Stimulated activated CD4-positive, alpha-beta T cell treated with anti-CD3 and anti-CD28 coated beads, Interleukin-15, amount 100 ng/mL, for 24 hours (primary cell): ENCODE measurements at regions not wholly inside any gene's neighbourhood (a gene's known extent, or its start where the extent isn't known, plus 50 kb on each side); places are given as distances from the start of the nearest gene placed in this dataset.
"Not testable (repeated sequence)": the region's sequence is repeated elsewhere in the genome, so short reads cannot be mapped to it uniquely, and the experiment has no call there.

Experiments used
- DNase-seq: peaks from one replicate; pipeline ENCODE4 v3.0.0-alpha.2; 2020

DNA sequence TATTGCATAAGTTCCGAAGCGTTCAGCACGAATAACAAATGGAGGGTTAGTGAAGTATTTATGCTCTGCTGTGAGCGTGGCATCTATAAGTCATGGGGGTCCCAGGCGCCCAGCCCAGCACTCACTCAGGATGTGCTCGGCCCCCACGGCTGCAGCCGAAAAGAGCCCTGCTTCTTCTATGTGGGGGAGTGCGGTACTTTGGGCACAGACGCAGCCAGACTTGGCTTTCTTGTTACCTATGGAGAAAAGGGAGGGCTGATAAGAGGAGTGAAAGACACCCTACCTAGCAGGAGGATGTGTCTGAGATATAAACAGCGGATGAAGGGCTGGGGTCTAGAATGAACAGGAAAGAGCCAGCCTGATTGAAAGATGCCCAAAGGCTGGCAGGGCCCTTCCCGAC, 51.4 kb downstream of the MRPL36 start:
- no peak for DNase-seq

GRCh38 chr5:1747803-1748085, 51.9 kb downstream of the MRPL36 start:
- no peak for DNase-seq

- no peak for DNase-seq
Measured at GRCh38 chr5:1747079-1747802, 52.4 kb downstream of the MRPL36 start.

DNA sequence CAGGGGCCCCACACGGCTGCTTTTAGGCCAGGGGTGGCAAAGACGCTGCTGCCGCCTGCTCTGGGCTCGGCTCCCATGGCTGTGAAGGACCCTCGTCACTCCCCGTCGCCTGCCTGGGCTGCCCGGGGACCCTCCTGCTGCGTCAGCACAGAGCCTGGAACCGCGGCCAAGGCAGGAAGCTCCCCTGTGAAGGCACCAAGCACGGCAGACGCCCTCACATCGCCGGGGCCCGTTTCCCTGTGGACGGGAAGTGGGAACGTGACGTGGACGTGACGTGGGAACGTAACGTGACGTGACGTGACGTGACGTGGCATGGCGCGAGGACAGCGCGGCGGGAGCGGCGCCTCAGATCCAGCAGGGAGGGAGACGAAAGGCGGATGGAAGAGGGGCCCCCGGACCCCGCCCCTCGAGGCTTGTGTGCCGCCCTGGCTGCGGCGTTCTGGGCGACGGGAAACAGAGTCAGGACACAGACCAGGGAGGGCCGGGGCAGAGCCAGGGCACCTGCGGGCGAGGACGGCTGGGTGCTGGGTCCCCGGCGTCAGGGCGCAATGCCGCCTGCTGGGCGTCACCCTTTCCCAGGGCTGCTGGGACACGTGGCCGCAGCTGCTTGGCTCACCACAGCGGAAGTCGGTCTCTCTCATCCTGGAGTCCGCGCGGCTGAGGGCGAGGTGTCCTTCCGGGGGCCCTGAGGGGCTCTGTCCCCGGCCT, 53.1 kb downstream of the MRPL36 start:
- DNase-seq: no peak

- DNase-seq: no peak
Measured at GRCh38 chr5:1745796-1746370, 53.8 kb downstream of the MRPL36 start.

DNA sequence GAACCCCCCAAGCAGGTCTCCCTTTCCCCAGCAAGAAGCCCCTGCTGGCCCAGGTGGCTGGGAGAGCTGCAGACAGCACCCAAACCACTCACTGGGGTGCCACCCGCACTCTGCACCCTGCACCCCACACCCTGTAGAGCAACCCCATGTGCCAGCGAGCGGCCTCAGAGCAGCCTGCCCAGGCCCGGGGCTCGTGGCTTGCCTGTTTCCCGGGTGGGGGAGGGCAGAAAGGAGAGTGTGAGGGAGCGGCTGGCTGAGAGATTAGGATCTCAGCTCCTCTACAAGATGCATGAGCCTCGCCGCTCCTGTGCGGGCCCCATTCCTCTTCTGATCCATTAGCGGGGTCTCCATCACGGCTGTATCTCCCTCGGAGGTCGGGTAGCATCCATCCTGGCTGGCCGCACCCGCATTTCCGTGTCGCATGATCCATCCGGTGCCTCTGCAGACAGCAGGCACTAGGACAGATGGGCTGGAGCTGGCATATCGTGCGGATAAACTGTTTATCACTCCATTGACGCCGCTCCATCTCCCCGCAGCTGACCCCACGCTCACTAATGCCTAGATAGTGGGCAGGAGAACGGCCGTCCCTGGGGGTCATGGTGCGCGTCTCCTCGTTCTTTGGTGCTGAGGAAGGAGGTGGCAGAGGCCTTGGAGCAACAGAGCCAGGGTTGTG, 54.4 kb downstream of the MRPL36 start:
- no peak for DNase-seq

DNA sequence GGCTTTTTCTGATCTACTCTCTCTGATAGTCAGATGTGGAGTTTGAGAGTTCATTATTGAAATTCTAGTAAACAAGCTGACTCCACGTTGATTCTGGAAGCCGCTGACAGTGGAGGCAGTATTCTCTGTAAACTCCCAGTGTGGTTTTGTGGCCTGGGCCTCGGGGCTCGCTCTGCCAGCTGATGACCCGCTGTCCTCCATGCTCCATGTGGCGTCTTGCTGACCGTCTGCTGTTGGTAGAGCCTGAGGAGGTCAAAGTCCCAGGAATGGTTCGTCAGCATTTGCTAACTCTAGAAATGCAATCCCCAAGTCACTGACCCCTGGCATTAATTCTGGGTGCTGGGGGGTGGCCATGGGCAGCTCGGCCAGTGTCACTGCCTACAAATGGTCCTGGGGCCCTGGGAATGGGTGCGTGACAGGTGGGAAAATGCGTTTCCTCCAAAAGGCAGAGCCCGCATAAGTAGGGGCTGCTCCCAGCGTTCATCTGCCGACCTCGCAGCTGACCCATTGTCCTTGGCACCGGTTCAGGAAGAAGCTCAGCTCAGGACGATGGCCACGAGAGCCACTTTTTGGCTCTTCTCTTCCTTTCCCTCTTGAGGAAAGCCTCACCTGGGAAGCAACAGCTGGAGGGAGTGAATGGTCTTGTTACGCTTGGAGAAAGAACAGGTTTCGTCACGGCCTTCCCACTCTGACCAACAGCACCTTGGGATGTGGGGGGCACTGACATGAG, 55.1 kb downstream of the MRPL36 start:
- DNase-seq: no peak

DNA sequence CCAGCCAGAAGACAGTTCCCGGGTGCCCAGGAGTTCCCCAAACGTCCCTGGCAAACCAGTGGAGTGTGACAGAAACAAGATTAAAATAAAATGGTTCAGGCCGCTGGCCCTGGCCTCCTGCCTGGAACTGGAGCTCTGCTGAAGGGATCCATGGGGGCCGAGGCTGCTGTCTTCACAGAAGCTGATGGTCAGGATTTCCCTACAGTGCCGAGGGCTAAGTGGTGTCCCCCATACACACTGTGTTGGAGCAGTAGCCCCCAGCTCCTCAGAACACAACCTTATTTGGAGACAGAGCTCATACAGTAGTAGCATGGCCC, 55.9 kb downstream of the MRPL36 start:
- no peak for DNase-seq

DNA sequence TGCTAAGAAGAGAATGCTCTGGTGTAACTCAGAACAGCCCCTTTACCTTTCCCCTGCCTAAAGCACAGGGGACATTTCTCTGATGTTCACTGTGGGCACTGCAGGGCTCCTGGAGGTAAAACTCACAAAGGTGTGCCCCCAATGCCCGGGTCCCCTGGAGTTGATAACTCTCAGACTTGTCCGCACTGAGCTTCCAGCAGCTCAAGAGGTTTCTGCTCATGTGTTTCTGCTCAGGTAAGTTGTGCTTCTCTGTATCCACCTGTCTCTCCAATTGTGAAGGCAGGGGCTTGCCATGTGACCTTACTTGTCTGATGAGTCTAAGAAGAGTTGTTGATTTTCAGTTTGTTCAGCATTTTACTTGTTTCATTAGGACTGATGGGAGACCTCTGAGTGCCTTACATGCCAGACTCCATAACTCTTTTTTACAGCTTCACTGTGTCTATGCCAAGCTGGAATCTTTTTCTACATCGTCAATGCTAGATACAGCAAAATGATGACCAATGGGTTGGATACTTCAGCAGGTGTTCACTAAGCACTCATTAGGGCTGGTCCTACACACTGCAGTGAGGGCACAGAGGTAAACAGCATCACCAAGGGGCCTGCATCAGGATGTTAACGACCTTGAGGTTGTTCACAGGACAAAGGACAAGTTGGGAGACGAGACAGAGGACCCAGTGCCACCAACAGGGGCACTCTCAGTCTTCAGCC, 56.4 kb downstream of the MRPL36 start:
- DNase-seq: no peak

GRCh38 chr5:1737790-1738405, 61.7 kb downstream of the MRPL36 start:
- DNase-seq: peak; percentile 57

DNA sequence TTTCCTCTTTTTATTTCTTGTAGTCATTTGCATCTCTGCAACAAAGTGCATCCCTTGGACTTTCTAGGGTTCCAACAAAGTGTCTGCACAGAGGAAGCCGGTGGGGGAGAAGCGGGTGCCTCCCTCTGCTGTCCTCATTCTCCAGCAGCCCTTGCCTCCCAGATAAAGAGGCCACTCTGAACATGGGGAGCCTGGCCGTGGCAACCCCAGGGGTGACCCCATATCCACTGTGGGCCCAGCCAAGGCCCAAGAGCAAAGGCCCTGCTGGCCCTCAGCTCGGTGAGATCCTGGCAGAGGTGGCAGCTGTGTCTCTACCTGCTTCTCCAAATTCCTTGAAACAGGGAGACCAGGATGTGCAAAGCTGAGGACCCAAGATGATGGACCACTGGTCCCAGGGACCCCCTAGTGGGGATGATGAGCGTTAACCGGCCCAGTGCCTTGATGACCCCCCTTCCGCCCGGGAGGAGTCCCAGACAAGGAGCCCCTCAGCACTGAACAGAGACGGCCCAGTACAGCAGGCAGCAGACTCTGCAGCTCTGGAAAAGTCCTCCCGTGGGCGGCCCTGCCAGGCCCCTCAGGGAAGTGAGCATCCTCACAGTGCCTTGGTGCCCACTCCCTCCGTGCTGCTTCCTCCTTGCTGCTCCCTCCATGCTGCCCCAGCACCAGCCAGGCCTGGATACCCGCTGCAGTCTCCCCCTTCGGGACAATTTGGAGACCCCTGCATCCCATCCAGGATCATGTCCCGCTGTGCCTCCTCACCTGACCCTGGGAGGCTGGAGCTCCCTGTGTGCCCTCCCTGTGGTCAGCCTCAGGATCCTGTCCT, 62.5 kb downstream of the MRPL36 start:
- DNase-seq: no peak

DNA sequence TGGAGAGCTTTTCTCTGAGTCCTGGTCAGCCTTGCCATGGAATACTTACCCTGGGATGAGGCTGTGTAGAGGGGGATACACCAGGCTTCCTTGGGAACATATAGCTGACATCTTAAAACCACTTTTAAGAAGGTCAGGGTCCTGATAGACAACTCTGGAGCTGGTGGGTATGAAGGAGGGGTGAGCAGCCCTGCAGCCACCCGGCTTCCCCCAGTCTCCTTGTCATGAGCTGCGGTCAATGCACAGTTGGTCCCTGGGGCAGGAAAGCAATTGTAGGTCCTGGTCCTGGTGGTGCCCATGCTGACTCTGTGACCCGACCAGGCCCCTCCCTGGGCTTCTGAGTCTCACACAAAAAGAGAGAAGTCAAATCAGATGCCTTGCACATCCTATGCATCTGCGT, 63.6 kb downstream of the MRPL36 start:
- DNase-seq: no peak

- DNase-seq: no peak
Measured at GRCh38 chr5:1735320-1735970, 64.2 kb downstream of the MRPL36 start.

- no peak for DNase-seq
Measured at GRCh38 chr5:1734908-1735289, 64.7 kb downstream of the MRPL36 start.

DNA sequence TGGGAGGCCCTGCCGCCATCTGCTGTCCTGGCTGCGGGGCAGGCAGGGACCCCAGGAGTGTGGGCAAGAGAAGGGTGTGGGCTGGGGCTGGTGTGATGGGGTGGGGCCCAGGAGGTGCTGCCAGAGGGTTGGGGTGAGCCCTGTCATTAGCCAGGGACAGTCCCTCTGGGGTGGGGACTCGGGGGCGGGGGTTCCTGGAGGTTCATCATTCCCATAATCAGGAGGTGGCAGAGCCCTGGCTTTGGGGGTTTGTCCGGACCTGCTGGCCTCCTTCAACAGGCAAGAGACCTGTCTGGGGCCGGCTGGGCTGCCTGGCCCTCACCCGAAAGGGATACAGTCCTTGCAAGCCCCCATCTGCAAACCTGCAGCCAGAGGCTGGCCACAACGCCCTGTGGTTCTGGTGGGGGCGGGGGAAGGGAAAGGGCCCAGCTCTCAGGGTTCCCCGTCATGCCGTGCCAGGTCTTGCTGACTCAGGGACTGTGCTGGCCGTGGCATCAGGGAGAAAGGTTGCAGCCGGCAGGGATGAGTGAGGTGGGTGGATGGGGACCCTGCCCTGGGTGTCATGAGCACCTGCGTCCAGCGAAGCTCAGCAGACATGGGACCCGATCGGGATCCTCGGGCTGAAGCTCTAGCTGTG, 65.2 kb downstream of the MRPL36 start:
- DNase-seq: no peak

DNA sequence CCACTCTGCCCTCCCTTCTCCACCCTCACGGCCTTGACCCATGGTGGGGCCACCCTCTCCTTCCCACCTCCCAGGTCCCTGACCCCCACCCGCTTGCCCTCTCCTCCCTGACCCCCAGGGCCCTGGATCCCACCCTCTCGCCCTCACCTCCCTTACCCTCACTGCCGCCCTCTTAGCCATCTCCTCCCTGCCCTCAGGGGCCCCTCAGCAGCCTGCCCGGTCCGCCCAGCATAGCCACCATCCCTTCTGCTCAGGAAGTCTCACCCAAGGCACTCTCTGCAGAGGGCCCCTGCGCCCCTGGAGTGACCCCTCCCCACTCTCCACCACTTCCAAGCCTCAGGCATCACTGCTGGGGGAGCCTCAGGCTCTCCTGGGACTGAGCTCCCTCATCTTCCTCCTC, 66.3 kb downstream of the MRPL36 start:
- no peak for DNase-seq

GRCh38 chr5:1732945-1733344, 66.7 kb downstream of the MRPL36 start:
- no peak for DNase-seq

GRCh38 chr5:1732238-1732941, 67.2 kb downstream of the MRPL36 start:
- DNase-seq: no peak

DNA sequence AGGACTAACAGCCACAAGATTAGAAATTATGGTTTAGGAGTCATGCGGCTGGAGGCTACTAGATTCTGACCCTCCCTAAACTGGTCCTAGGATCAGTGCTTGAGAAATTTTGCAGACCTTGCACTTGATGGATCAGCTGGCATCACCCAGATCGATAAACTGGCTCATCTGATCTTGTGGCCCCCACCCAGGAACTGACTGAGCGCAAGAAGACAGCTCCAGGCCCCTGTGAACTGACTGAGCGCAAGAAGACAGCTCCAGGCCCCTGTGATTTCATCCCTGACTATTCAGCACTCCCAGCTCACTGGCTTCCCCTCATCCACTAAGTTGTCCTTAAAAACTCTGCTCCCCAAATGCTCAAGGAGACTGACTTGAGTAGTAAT, 67.8 kb downstream of the MRPL36 start:
- not testable (repeated sequence) for DNase-seq
